ENCODE measurements at regions not wholly inside any gene's neighbourhood (a gene's known extent, or its start where the extent isn't known, plus 50 kb on each side); places are given as distances from the start of the nearest gene placed in this dataset.

DNA sequence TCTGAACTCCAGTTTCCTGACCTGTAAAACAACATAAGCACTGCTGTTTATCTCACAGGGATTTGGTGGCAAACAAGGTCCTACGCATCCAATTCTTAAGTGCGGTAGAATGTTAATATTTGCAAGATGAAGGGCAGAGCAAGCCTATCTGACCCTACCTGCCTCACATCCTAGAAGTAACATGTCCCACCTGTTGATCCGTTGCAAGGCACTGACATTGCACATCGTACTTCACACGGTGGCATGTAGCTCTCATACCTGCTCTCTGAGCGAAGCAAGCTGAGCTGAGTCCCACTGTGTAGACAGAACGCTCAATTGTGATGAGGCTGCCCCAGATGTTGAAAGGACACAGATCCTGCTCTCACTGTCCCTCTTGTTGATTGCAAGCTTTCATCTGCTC, 154.7 kb upstream of the PDE10A start:
- TF ChIP-seq, protein P1, sequence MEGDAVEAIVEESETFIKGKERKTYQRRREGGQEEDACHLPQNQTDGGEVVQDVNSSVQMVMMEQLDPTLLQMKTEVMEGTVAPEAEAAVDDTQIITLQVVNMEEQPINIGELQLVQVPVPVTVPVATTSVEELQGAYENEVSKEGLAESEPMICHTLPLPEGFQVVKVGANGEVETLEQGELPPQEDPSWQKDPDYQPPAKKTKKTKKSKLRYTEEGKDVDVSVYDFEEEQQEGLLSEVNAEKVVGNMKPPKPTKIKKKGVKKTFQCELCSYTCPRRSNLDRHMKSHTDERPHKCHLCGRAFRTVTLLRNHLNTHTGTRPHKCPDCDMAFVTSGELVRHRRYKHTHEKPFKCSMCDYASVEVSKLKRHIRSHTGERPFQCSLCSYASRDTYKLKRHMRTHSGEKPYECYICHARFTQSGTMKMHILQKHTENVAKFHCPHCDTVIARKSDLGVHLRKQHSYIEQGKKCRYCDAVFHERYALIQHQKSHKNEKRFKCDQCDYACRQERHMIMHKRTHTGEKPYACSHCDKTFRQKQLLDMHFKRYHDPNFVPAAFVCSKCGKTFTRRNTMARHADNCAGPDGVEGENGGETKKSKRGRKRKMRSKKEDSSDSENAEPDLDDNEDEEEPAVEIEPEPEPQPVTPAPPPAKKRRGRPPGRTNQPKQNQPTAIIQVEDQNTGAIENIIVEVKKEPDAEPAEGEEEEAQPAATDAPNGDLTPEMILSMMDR (conservative IDR thresholded peaks at IDR 0.05; ENCODE audit: low read length), result no peak
- no peak for TF ChIP-seq EZH2phosphoT487 (IDR thresholded peaks at IDR 0.05; ENCODE audit: borderline replicate concordance)
